Astrocyte (in vitro differentiated cells and primary cell): ENCODE measurements at regions not wholly inside any gene's neighbourhood (a gene's known extent, or its start where the extent isn't known, plus 50 kb on each side); places are given as distances from the start of the nearest gene placed in this dataset.

ENCODE experiments used
- DNase-seq: peaks from one replicate; pipeline ENCODE4 v3.0.0-alpha.2; 2010; ENCODE audit warnings: low read depth
- FAIRE-seq: peaks from 2 replicates; lab custom pipeline; 2011; peaks lifted over from hg19 to GRCh38; lab: Jason Lieb, UNC
- H2AFZ ChIP-seq: 2 replicates; pipeline ENCODE4 v1.6.0; 2012; ENCODE audit warnings: low read depth, low read length, inconsistent platforms
- H3K27ac ChIP-seq: 2 replicates; pipeline ENCODE4 v1.5.1; 2011; ENCODE audit warnings: low read depth, low read length, inconsistent platforms
- H3K27me3 ChIP-seq: 2 replicates; pipeline ENCODE4 v1.6.0; 2011; ENCODE audit warnings: low read length, inconsistent platforms; ENCODE audit not compliant: insufficient read depth
- H3K36me3 ChIP-seq: 2 replicates; pipeline ENCODE4 v1.5.1; 2011; ENCODE audit warnings: low read length, inconsistent platforms; ENCODE audit not compliant: insufficient read depth
- H3K4me1 ChIP-seq: 2 replicates; pipeline ENCODE4 v1.5.1; 2011; ENCODE audit warnings: low read length, inconsistent platforms; ENCODE audit not compliant: insufficient read depth
- H3K4me2 ChIP-seq: 2 replicates; pipeline ENCODE4 v1.6.0; 2012; ENCODE audit warnings: low read length, inconsistent platforms
- H3K4me3 ChIP-seq: 2 replicates; pipeline ENCODE4 v1.5.1; 2011; ENCODE audit warnings: low read depth, mild to moderate bottlenecking, low read length, inconsistent platforms; ENCODE audit not compliant: insufficient read depth
- H3K79me2 ChIP-seq: 2 replicates; pipeline ENCODE4 v1.6.0; 2012; ENCODE audit warnings: mild to moderate bottlenecking, low read length, inconsistent platforms; ENCODE audit not compliant: insufficient read depth
- H3K9ac ChIP-seq: 2 replicates; pipeline ENCODE4 v1.6.0; 2012; ENCODE audit warnings: mild to moderate bottlenecking, low read length, inconsistent platforms
- H3K9me3 ChIP-seq: 2 replicates; pipeline ENCODE4 v1.5.1; 2012; ENCODE audit warnings: low read depth, mild to moderate bottlenecking, low read length, inconsistent platforms; ENCODE audit not compliant: insufficient read depth
- H4K20me1 ChIP-seq: 2 replicates; pipeline ENCODE4 v1.6.0; 2012; ENCODE audit warnings: low read length, inconsistent platforms; ENCODE audit not compliant: insufficient read depth
- H3K27ac Mint-ChIP-seq: one replicate; pipeline ENCODE4 v1.8.0; 2021; ENCODE audit warnings: mild to moderate bottlenecking, mixed read lengths; ENCODE audit not compliant: unreplicated experiment
- H3K27me3 Mint-ChIP-seq: one replicate; pipeline ENCODE4 v1.8.0; 2021; ENCODE audit warnings: low read depth, mixed read lengths; ENCODE audit not compliant: unreplicated experiment
- H3K36me3 Mint-ChIP-seq: one replicate; pipeline ENCODE4 v1.8.0; 2021; ENCODE audit warnings: low read depth, mixed read lengths; ENCODE audit not compliant: unreplicated experiment
- H3K4me1 Mint-ChIP-seq: one replicate; pipeline ENCODE4 v1.8.0; 2021; ENCODE audit warnings: low read depth, mixed read lengths; ENCODE audit not compliant: unreplicated experiment
- H3K4me3 Mint-ChIP-seq: one replicate; pipeline ENCODE4 v1.8.0; 2021; ENCODE audit warnings: mild to moderate bottlenecking, moderate library complexity, mixed read lengths; ENCODE audit not compliant: unreplicated experiment
- H3K9me3 Mint-ChIP-seq: one replicate; pipeline ENCODE4 v1.8.0; 2021; ENCODE audit warnings: mild to moderate bottlenecking, mixed read lengths; ENCODE audit not compliant: unreplicated experiment
- EZH2 ChIP-seq: IDR thresholded peaks from 2 replicates; pipeline ENCODE4 v1.6.1; 2012; ENCODE audit warnings: mild to moderate bottlenecking, low read length, inconsistent platforms; ENCODE audit not compliant: insufficient read depth
- TF ChIP-seq, protein P1 (sequence below): IDR thresholded peaks from 2 replicates; pipeline ENCODE4 v1.5.1; 2011; ENCODE audit warnings: low read depth, mild to moderate bottlenecking, inconsistent platforms, low read length, moderate library complexity; ENCODE audit not compliant: insufficient read depth

DNA sequence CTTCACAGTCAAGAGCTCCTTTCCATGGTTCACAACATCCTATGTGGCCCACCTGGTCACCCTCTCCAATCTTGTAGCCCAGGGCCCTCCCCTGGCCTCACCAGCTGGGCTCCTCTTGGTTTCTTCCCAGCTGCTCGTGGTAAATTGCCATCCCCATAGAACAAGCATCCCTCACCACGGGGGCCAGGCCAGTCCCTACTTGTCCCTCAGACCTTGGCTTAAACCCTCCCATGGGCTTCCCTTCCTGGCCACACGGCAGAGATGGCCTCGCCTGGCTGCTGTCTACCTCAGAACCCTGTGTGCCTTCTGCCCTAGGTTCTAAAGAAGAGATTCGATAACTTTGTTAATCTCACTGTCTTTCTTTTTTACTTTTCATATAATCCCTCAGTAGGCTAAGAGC lies 153.3 kb upstream of the TCERG1L start:
- Histone ChIP-seq H3K4me2 (no peak overlapping the region), H3K9me3 (peaks cover 13% of the 10 kb centered on the region), H2AFZ (no peak overlapping the region), H3K79me2 (no peaks in the 10 kb centered on the region), H4K20me1 (no peaks in the 10 kb centered on the region), H3K27ac (no peak overlapping the region), H3K27me3 (no peaks in the 10 kb centered on the region), H3K9ac (no peak overlapping the region), H3K4me3 (no peak overlapping the region), H3K4me1 (no peaks in the 10 kb centered on the region), H3K36me3 (no peaks in the 10 kb centered on the region)
- no peak for FAIRE-seq
- H3K4me3 Mint-ChIP-seq = no peak overlapping the region
- H3K9me3 Mint-ChIP-seq = peaks cover 13% of the 10 kb centered on the region
- no peaks in the 10 kb centered on the region for H3K36me3 Mint-ChIP-seq
- H3K4me1 Mint-ChIP-seq = no peaks in the 10 kb centered on the region
- no peak overlapping the region for H3K27ac Mint-ChIP-seq
- peaks cover 32% of the 10 kb centered on the region for H3K27me3 Mint-ChIP-seq
- DNase-seq = no peak
- no peak for TF ChIP-seq EZH2
- TF ChIP-seq, protein P1, sequence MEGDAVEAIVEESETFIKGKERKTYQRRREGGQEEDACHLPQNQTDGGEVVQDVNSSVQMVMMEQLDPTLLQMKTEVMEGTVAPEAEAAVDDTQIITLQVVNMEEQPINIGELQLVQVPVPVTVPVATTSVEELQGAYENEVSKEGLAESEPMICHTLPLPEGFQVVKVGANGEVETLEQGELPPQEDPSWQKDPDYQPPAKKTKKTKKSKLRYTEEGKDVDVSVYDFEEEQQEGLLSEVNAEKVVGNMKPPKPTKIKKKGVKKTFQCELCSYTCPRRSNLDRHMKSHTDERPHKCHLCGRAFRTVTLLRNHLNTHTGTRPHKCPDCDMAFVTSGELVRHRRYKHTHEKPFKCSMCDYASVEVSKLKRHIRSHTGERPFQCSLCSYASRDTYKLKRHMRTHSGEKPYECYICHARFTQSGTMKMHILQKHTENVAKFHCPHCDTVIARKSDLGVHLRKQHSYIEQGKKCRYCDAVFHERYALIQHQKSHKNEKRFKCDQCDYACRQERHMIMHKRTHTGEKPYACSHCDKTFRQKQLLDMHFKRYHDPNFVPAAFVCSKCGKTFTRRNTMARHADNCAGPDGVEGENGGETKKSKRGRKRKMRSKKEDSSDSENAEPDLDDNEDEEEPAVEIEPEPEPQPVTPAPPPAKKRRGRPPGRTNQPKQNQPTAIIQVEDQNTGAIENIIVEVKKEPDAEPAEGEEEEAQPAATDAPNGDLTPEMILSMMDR = no peak

DNA sequence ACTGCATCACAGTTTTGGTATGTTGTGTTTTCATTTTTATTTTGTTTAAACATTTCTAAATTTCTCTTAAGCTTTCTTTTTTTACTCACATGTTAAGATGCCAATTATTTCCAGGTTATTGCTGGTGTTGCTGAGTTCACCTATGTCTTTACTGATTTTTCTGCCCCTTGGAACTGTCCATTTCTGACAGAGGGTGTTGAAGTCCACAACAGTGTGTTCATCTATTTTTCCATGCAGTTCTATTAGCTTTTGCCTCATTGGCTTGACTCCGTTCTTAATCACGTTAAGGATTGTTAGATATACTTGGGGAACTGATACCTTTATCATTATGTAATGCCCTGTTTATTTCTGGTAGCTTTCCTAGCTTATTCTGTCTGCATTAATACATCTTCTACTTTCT lies 158.0 kb upstream of the TCERG1L start:
- Mint-ChIP-seq H3K4me1 (no peaks in the 10 kb centered on the region), H3K27me3 (peaks cover 6% of the 10 kb centered on the region), H3K27ac (no peak overlapping the region), H3K4me3 (no peak overlapping the region), H3K9me3 (peaks cover 2% of the 10 kb centered on the region), H3K36me3 (no peaks in the 10 kb centered on the region)
- H3K79me2 ChIP-seq = no peaks in the 10 kb centered on the region
- no peak overlapping the region for H2AFZ ChIP-seq
- H3K4me3 ChIP-seq = no peak overlapping the region
- FAIRE-seq (no peak), DNase-seq (no peak)
- H3K4me2 ChIP-seq = no peak overlapping the region
- H4K20me1 ChIP-seq = no peaks in the 10 kb centered on the region
- H3K9me3 ChIP-seq = peaks cover 9% of the 10 kb centered on the region
- H3K4me1 ChIP-seq = no peaks in the 10 kb centered on the region
- H3K36me3 ChIP-seq = no peaks in the 10 kb centered on the region
- TF ChIP-seq, protein P1 = no peak
- no peak for TF ChIP-seq EZH2
- H3K27ac ChIP-seq = no peak overlapping the region
- no peaks in the 10 kb centered on the region for H3K27me3 ChIP-seq
- no peak overlapping the region for H3K9ac ChIP-seq

DNA sequence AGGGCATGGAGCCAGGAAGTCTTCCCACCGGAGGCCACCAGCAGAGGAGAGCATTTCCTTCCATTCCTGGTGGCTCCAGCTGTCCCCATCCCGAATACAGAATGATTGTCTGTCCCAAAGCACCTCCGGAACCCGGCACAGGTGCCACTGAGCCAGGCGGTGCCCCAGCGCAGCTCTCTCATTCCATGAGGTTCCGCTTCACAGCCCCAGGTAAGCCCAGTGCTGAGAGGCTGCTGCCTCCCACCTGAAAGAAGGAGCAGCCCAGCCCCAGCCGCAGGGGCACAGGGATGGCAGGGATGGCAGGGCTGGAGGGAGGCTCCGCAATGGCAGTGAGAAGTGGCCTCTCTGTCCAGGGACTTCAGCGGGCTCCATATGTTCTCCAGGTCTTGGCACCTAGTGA lies 162.1 kb upstream of the TCERG1L start:
- FAIRE-seq = no peak
- no peak for TF ChIP-seq EZH2
- TF ChIP-seq, protein P1 = no peak
- Mint-ChIP-seq H3K9me3 (no peaks in the 10 kb centered on the region), H3K27me3 (peaks cover 5% of the 10 kb centered on the region), H3K27ac (no peak overlapping the region), H3K4me3 (no peak overlapping the region), H3K36me3 (no peaks in the 10 kb centered on the region), H3K4me1 (peaks cover 5% of the 10 kb centered on the region)
- H4K20me1 ChIP-seq = no peaks in the 10 kb centered on the region
- H3K4me3 ChIP-seq = no peak overlapping the region
- no peak for DNase-seq
- H3K9ac ChIP-seq = no peak overlapping the region
- H3K9me3 ChIP-seq = peaks cover 17% of the 10 kb centered on the region
- H3K27me3 ChIP-seq = no peaks in the 10 kb centered on the region
- no peak overlapping the region for H3K4me2 ChIP-seq
- H2AFZ ChIP-seq = no peak overlapping the region
- H3K79me2 ChIP-seq = no peaks in the 10 kb centered on the region
- H3K27ac ChIP-seq = no peak overlapping the region
- no peaks in the 10 kb centered on the region for H3K4me1 ChIP-seq
- no peaks in the 10 kb centered on the region for H3K36me3 ChIP-seq
